AG04449 (cell line): ENCODE measurements at regions not wholly inside any gene's neighbourhood (a gene's known extent, or its start where the extent isn't known, plus 50 kb on each side); places are given as distances from the start of the nearest gene placed in this dataset.

Source experiments
- CTCF ChIA-PET: fragments of 350-600 bp; formaldehyde crosslinking; extraction: SDS; loops from one replicate; lab custom pipeline; 2021; ENCODE audit warnings: antibody characterized with exemption; lab: Yijun Ruan, JAX
- POLR2A ChIA-PET: fragments of 400-600, 350-600 bp; formaldehyde crosslinking; extraction: SDS; loops from one replicate; lab custom pipeline; 2020; ENCODE audit warnings: antibody characterized with exemption, inconsistent platforms; lab: Yijun Ruan, JAX
- DNase-seq: peaks from one replicate; pipeline ENCODE4 v3.0.0-alpha.2; 2010; ENCODE audit warnings: low read depth, low spot score
- H3K4me3 ChIP-seq: 2 replicates; pipeline ENCODE4 v1.5.1; 2011; ENCODE audit warnings: low read depth, mild to moderate bottlenecking, control low read depth, low read length
- CTCF ChIP-seq: IDR thresholded peaks from one replicate; pipeline ENCODE4 v1.5.1; 2011; ENCODE audit warnings: mild to moderate bottlenecking, moderate library complexity, low read length, control low read depth, inconsistent platforms; ENCODE audit not compliant: insufficient read depth; ENCODE audit errors: missing control alignments

- H3K4me3 ChIP-seq = no peak overlapping the region
- no peak for TF ChIP-seq CTCF
- ChIA-PET POLR2A (interaction anchor here (0.6 kb wide), 1 partner anchor 9 kb away, joined by 5 read pairs; no protein-coding TSS in a partner anchor), CTCF (no interaction called here)
- no peak for DNase-seq
Measured at GRCh38 chr5:64437496-64437895, 68.3 kb upstream of the RGS7BP start.

GRCh38 chr5:64451551-64451950 is 54.3 kb upstream of the RGS7BP start:
- H3K4me3 ChIP-seq = no peak overlapping the region
- CTCF ChIA-PET = no interaction called here
- POLR2A ChIA-PET = no interaction called here
- TF ChIP-seq CTCF = no peak
- no peak for DNase-seq

- ChIA-PET CTCF (no interaction called here), POLR2A (no interaction called here)
- no peak for TF ChIP-seq CTCF
- H3K4me3 ChIP-seq = no peak overlapping the region
- no peak for DNase-seq
Measured at GRCh38 chr5:64453405-64453804, 52.4 kb upstream of the RGS7BP start.
